HEK293 (cell line): ENCODE measurements at regions not wholly inside any gene's neighbourhood (a gene's known extent, or its start where the extent isn't known, plus 50 kb on each side); places are given as distances from the start of the nearest gene placed in this dataset.

Experiments
- KLF17 ChIP-seq: fragments of 450-650 bp; formaldehyde crosslinking; IDR thresholded peaks from 2 replicates; pipeline ENCODE4 v1.5.1; 2016; ENCODE audit warnings: missing biosample characterization, missing genetic modification characterization
- TCF7L2 ChIP-seq: IDR thresholded peaks from 2 replicates; pipeline ENCODE4 v1.6.1; 2011; ENCODE audit warnings: low read depth, mild to moderate bottlenecking, inconsistent platforms, low read length, moderate library complexity, borderline replicate concordance
- TSHZ1 ChIP-seq: fragments of 450-650 bp; formaldehyde crosslinking; IDR thresholded peaks from 2 replicates; pipeline ENCODE4 v1.5.1; 2016; ENCODE audit warnings: missing biosample characterization, missing genetic modification characterization, borderline replicate concordance
- ZNF10 ChIP-seq: fragments of 450-650 bp; formaldehyde crosslinking; IDR thresholded peaks from 2 replicates; pipeline ENCODE4 v1.5.1; 2017; ENCODE audit warnings: missing biosample characterization, missing genetic modification characterization
- ZNF423 ChIP-seq: fragments of 450-650 bp; formaldehyde crosslinking; IDR thresholded peaks from 2 replicates; pipeline ENCODE4 v1.5.1; 2016; ENCODE audit warnings: missing biosample characterization, missing genetic modification characterization
- TF ChIP-seq, protein P1 (sequence below): fragments of 450-650 bp; formaldehyde crosslinking; IDR thresholded peaks from 2 replicates; pipeline ENCODE4 v1.5.1; 2016; ENCODE audit warnings: missing biosample characterization, missing genetic modification characterization

DNA sequence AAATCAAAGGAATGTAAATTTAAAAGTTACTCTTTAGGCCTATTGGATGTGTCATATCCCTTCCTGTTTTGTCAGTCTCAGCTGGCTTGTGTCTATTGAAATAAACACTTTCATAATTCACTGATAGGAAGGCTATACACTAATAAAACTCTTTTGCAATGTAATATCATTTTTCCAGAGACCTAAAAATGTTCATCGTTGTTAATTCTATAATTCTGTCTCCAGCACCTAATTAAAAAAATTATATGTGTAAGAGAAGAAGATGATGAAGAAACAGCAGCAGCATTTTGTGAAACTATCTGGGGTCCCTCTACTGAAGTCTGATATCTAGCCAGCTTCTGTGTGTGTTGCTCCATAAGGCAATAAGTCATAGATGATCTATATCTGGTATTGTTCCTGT, 602.7 kb downstream of the ETV1 start:
- TF ChIP-seq ZNF10 (no peak), ZNF423 (tag by site-specific recombination) (no peak), TSHZ1 (no peak), KLF17 (tag by site-specific recombination) (no peak), TCF7L2 (no peak)
- TF ChIP-seq, protein P1, sequence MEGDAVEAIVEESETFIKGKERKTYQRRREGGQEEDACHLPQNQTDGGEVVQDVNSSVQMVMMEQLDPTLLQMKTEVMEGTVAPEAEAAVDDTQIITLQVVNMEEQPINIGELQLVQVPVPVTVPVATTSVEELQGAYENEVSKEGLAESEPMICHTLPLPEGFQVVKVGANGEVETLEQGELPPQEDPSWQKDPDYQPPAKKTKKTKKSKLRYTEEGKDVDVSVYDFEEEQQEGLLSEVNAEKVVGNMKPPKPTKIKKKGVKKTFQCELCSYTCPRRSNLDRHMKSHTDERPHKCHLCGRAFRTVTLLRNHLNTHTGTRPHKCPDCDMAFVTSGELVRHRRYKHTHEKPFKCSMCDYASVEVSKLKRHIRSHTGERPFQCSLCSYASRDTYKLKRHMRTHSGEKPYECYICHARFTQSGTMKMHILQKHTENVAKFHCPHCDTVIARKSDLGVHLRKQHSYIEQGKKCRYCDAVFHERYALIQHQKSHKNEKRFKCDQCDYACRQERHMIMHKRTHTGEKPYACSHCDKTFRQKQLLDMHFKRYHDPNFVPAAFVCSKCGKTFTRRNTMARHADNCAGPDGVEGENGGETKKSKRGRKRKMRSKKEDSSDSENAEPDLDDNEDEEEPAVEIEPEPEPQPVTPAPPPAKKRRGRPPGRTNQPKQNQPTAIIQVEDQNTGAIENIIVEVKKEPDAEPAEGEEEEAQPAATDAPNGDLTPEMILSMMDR (tag by site-specific recombination): no peak
